HCT116 (cell line): ENCODE measurements at regions not wholly inside any gene's neighbourhood (a gene's known extent, or its start where the extent isn't known, plus 50 kb on each side); places are given as distances from the start of the nearest gene placed in this dataset.

Experiments used
- ATAC-seq: fragments of 200-7000 bp; cut with Tn5 transposase; 2 replicates; pipeline ENCODE4 v1.9.1; 2020; ENCODE audit warnings: mild to moderate bottlenecking, moderate library complexity
- BruUV-seq: library from RNA; stranded (reverse); fragments of 400-500 nt; replicated peaks from 2 replicates; lab custom pipeline; 2021; lab: Mats Ljungman, UMichigan
- CTCF ChIA-PET: fragments of 300-600 bp; sonication (Branson Sonifier 250); formaldehyde crosslinking; loops from one replicate; lab custom pipeline; 2021; ENCODE audit warnings: antibody characterized with exemption; lab: Charles Lee
- POLR2A ChIA-PET: fragments of 300-600, 350-600 bp; sonication (Branson Sonifier 250); formaldehyde crosslinking; loops from one replicate; lab custom pipeline; 2021; ENCODE audit warnings: antibody characterized with exemption; lab: Charles Lee
- RAD21 ChIA-PET, 2 experiments: fragments of 300-600 bp; sonication (Branson Sonifier 250); formaldehyde crosslinking; loops; one replicate each; lab custom pipeline; 2023; ENCODE audit warnings: low total read pairs in 2 of 2; ENCODE audit not compliant: uncharacterized antibody in 2 of 2, unreplicated experiment in 2 of 2, low non-redundant PET in 1 of 2; lab: Charles Lee
- DNase-seq: peaks from one replicate; pipeline ENCODE4 v3.0.0-alpha.2; 2010; ENCODE audit warnings: low read depth, low spot score
- H2AFZ ChIP-seq: fragments of 200-600 bp; shearing (Covaris generic), sonication (generic); 2 replicates; pipeline ENCODE4 v1.6.1; 2017; ENCODE audit warnings: low read depth, mixed run types, mixed read lengths, antibody characterized with exemption, low read length; ENCODE audit not compliant: poor library complexity, severe bottlenecking
- H3K27ac ChIP-seq: 2 replicates; pipeline ENCODE4 v1.5.1; 2012; ENCODE audit warnings: low read depth, low read length
- H3K27me3 ChIP-seq: fragments of 200-600 bp; sonication (generic); 2 replicates; pipeline ENCODE4 v1.6.1; 2016; ENCODE audit warnings: mixed run types, low read length, mixed read lengths; ENCODE audit not compliant: insufficient read depth
- H3K36me3 ChIP-seq, 2 experiments: fragments of 200-500 bp in 1 of 2; fragments of 200-600 bp in 1 of 2; sonication (Bioruptor generic) in 1 of 2; sonication (generic) in 1 of 2; 2 replicates each; pipeline versions ENCODE4 v1.5.1 to v1.6.1; 2014 to 2016; ENCODE audit warnings: low read length in 2 of 2, inconsistent platforms in 1 of 2, mixed read lengths in 1 of 2, mixed run types in 1 of 2; ENCODE audit not compliant: insufficient read depth in 2 of 2, control insufficient read depth in 1 of 2
- H3K4me1 ChIP-seq, 2 experiments: fragments of 200-600 bp in 1 of 2; sonication (generic) in 1 of 2; 2 replicates each; pipeline versions ENCODE4 v1.5.1 to v1.6.1; 2012 to 2017; ENCODE audit warnings: low read length in 2 of 2, inconsistent platforms in 1 of 2, mild to moderate bottlenecking in 1 of 2, mixed read lengths in 1 of 2, mixed run types in 1 of 2, moderate library complexity in 1 of 2; ENCODE audit not compliant: insufficient read depth in 2 of 2, control insufficient read depth in 1 of 2
- H3K4me2 ChIP-seq: fragments of 200-600 bp; sonication (generic); 2 replicates; pipeline ENCODE4 v1.6.1; 2017; ENCODE audit warnings: mixed run types, low read length, mixed read lengths
- H3K4me3 ChIP-seq, 2 experiments: fragments of 200-600 bp in 1 of 2; sonication (generic) in 1 of 2; replicated peaks in 1 of 2; 2 replicates each; pipeline ENCODE4 v1.5.1; 2011 to 2016; ENCODE audit warnings: low read length in 2 of 2, control low read depth in 1 of 2, low read depth in 1 of 2, mild to moderate bottlenecking in 1 of 2, mixed read lengths in 1 of 2, mixed run types in 1 of 2
- H3K79me2 ChIP-seq: fragments of 200-600 bp; sonication (generic); 2 replicates; pipeline ENCODE4 v1.6.1; 2017; ENCODE audit warnings: mild to moderate bottlenecking, mixed run types, low read length, moderate library complexity, mixed read lengths; ENCODE audit not compliant: insufficient read depth
- H3K9ac ChIP-seq: fragments of 200-600 bp; sonication (generic); 2 replicates; pipeline ENCODE4 v1.6.1; 2016; ENCODE audit warnings: low read length, mixed read lengths
- H3K9me2 ChIP-seq: fragments of 200-600 bp; sonication (generic), shearing (Covaris generic); 2 replicates; pipeline ENCODE4 v1.6.1; 2017; ENCODE audit warnings: mixed run types, mild to moderate bottlenecking, moderate library complexity; ENCODE audit not compliant: insufficient read depth
- H3K9me3 ChIP-seq, 2 experiments: fragments of 200-500 bp in 1 of 2; fragments of 200-600 bp in 1 of 2; sonication (Bioruptor generic) in 1 of 2; sonication (generic) in 1 of 2; 2 replicates each; pipeline ENCODE4 v1.6.1; 2014 to 2017; ENCODE audit warnings: low read length in 2 of 2, mixed read lengths in 2 of 2, inconsistent platforms in 1 of 2, low read depth in 1 of 2, mild to moderate bottlenecking in 1 of 2, mixed run types in 1 of 2, moderate library complexity in 1 of 2; ENCODE audit not compliant: control insufficient read depth in 1 of 2, insufficient read depth in 1 of 2
- H4K20me1 ChIP-seq: fragments of 200-600 bp; sonication (generic), shearing (Covaris generic); 2 replicates; pipeline ENCODE4 v1.6.1; 2017; ENCODE audit warnings: mixed run types, mild to moderate bottlenecking, moderate library complexity; ENCODE audit not compliant: insufficient read depth
- ATF3 ChIP-seq: IDR thresholded peaks from 2 replicates; pipeline ENCODE4 v1.6.1; 2012
- CBX3 ChIP-seq: IDR thresholded peaks from 2 replicates; pipeline ENCODE4 v1.6.1; 2012; ENCODE audit warnings: low read depth
- CEBPB ChIP-seq: IDR thresholded peaks from 2 replicates; pipeline ENCODE4 v1.6.1; 2012; ENCODE audit warnings: low read depth
- CTCF ChIP-seq, 3 experiments: fragments of 200-600 bp in 1 of 3; sonication (generic) in 1 of 3; IDR thresholded peaks in 2 of 3; conservative IDR thresholded peaks in 1 of 3; 2 replicates each; pipeline ENCODE4 v1.5.1; 2012 to 2017; ENCODE audit warnings: low read depth in 2 of 3, low read length in 2 of 3, antibody characterized with exemption in 1 of 3, borderline replicate concordance in 1 of 3, control low read depth in 1 of 3, mild to moderate bottlenecking in 1 of 3, mixed read lengths in 1 of 3, mixed run types in 1 of 3, moderate library complexity in 1 of 3; ENCODE audit not compliant: insufficient read depth in 1 of 3
- EGR1 ChIP-seq: IDR thresholded peaks from 2 replicates; pipeline ENCODE4 v1.6.1; 2012; ENCODE audit warnings: low read depth
- ELF1 ChIP-seq: IDR thresholded peaks from 2 replicates; pipeline ENCODE4 v1.6.1; 2012; ENCODE audit warnings: low read depth, borderline replicate concordance
- FOSL1 ChIP-seq: IDR thresholded peaks from 2 replicates; pipeline ENCODE4 v1.6.1; 2012; ENCODE audit warnings: low read depth
- JUND ChIP-seq: IDR thresholded peaks from 2 replicates; pipeline ENCODE4 v1.6.1; 2012
- POLR2A ChIP-seq: IDR thresholded peaks from 2 replicates; pipeline ENCODE4 v1.7.0; 2011; ENCODE audit warnings: borderline replicate concordance; ENCODE audit not compliant: insufficient read depth, insufficient read length; ENCODE audit errors: extremely low read depth
- POLR2AphosphoS5 ChIP-seq: IDR thresholded peaks from 2 replicates; pipeline ENCODE4 v1.6.1; 2011; ENCODE audit warnings: mild to moderate bottlenecking, low read depth, low read length, moderate library complexity
- RAD21 ChIP-seq: IDR thresholded peaks from 2 replicates; pipeline ENCODE4 v1.6.1; 2012; ENCODE audit warnings: low read depth, mild to moderate bottlenecking
- SIN3A ChIP-seq: IDR thresholded peaks from 2 replicates; pipeline ENCODE4 v1.6.1; 2012; ENCODE audit warnings: low read depth
- SP1 ChIP-seq: IDR thresholded peaks from 2 replicates; pipeline ENCODE4 v1.6.1; 2012; ENCODE audit warnings: low read depth
- SRF ChIP-seq: IDR thresholded peaks from 2 replicates; pipeline ENCODE4 v1.6.1; 2012; ENCODE audit warnings: low read depth
- TCF7L2 ChIP-seq: IDR thresholded peaks from 2 replicates; pipeline ENCODE4 v1.7.0; 2011; ENCODE audit warnings: borderline replicate concordance, inconsistent platforms; ENCODE audit not compliant: insufficient read depth, insufficient read length; ENCODE audit errors: extremely low read depth
- YY1 ChIP-seq: IDR thresholded peaks from 2 replicates; pipeline ENCODE4 v1.6.1; 2011; ENCODE audit warnings: low read length, low read depth, moderate library complexity, mild to moderate bottlenecking; ENCODE audit not compliant: insufficient replicate concordance; ENCODE audit errors: extremely low read depth
- ZFX ChIP-seq: fragments of 450-650 bp; IDR thresholded peaks from 2 replicates; pipeline ENCODE4 v1.6.1; 2017
- ZNF274 ChIP-seq: fragments of 200-500 bp; sonication (Bioruptor generic); IDR thresholded peaks from 2 replicates; pipeline ENCODE4 v1.6.1; 2014; ENCODE audit warnings: mild to moderate bottlenecking, low read depth, low read length, inconsistent platforms
- intact Hi-C: fragments of 100-400 bp; cut with micrococcal nuclease; formaldehyde crosslinking; loops from 2 replicates; pipeline ENCODE4 v1.10.0; 2022
- TF ChIP-seq, protein P1 (sequence below): IDR thresholded peaks from 2 replicates; pipeline ENCODE4 v1.6.1; 2012; ENCODE audit warnings: low read depth
- TF ChIP-seq, protein P2 (sequence below): IDR thresholded peaks from 2 replicates; pipeline ENCODE4 v1.6.1; 2012

DNA sequence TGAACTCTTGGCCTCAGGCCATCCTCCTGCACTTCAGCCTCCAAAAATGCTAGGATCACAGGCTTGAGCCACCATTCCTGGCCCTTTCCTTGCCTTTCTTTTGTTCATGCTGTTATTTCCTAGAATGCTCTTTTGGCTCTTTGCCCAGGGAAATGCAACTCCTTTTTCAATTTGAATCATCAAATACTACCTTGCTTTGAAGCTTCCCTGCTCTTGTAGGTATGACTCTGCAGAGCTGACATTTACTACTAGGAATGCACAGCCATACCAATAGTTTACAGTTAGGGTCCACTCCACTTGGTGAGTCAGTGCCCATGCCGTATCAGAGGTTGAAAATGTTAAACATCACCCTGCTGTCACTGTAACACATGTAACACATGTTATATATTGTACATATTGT is 107.0 kb upstream of the CRY1 start:
- Histone ChIP-seq H3K27me3 (no peaks in the 10 kb centered on the region), H3K27ac (no peak overlapping the region; the same call in 1 of the 2 replicates), H3K4me1 (peaks cover 12 to 20% of the 10 kb centered on the region in 2 experiments), H3K4me3 (no peak overlapping the region), H3K36me3 (no peaks in the 10 kb centered on the region), H3K4me2 (peak overlapping the region; percentile 47), H4K20me1 (no peaks in the 10 kb centered on the region), H3K9me2 (no peaks in the 10 kb centered on the region), H3K9ac (no peak overlapping the region), H2AFZ (peak overlapping the region; percentile 82), H3K79me2 (no peaks in the 10 kb centered on the region), H3K9me3 (no peaks in the 10 kb centered on the region)
- ChIA-PET RAD21 (interaction anchor here in 1 of 2 experiments (0.7 kb wide), 1 partner anchor 107 kb away, joined by 3 read pairs; no protein-coding TSS in a partner anchor), POLR2A (no interaction called here), CTCF (interaction anchor here (2.0 to 2.3 kb wide), 2 partner anchors 69 to 204 kb away, joined by 4 to 7 read pairs; no protein-coding TSS in a partner anchor)
- TF ChIP-seq CEBPB = peak; percentile 85
- TF ChIP-seq ZNF274 = no peak
- peak; percentile 79 for TF ChIP-seq FOSL1
- TF ChIP-seq EGR1 = 0 out of 2 replicates have a peak, but pooled peaks have one; percentile 18
- TF ChIP-seq ELF1 = 0 out of 2 replicates have a peak, but pooled peaks have one; percentile 1
- TF ChIP-seq, protein P1, sequence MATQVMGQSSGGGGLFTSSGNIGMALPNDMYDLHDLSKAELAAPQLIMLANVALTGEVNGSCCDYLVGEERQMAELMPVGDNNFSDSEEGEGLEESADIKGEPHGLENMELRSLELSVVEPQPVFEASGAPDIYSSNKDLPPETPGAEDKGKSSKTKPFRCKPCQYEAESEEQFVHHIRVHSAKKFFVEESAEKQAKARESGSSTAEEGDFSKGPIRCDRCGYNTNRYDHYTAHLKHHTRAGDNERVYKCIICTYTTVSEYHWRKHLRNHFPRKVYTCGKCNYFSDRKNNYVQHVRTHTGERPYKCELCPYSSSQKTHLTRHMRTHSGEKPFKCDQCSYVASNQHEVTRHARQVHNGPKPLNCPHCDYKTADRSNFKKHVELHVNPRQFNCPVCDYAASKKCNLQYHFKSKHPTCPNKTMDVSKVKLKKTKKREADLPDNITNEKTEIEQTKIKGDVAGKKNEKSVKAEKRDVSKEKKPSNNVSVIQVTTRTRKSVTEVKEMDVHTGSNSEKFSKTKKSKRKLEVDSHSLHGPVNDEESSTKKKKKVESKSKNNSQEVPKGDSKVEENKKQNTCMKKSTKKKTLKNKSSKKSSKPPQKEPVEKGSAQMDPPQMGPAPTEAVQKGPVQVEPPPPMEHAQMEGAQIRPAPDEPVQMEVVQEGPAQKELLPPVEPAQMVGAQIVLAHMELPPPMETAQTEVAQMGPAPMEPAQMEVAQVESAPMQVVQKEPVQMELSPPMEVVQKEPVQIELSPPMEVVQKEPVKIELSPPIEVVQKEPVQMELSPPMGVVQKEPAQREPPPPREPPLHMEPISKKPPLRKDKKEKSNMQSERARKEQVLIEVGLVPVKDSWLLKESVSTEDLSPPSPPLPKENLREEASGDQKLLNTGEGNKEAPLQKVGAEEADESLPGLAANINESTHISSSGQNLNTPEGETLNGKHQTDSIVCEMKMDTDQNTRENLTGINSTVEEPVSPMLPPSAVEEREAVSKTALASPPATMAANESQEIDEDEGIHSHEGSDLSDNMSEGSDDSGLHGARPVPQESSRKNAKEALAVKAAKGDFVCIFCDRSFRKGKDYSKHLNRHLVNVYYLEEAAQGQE = no peak
- peak; percentile 93 for TF ChIP-seq CBX3
- TF ChIP-seq TCF7L2 = peak; percentile 85
- TF ChIP-seq, protein P2, sequence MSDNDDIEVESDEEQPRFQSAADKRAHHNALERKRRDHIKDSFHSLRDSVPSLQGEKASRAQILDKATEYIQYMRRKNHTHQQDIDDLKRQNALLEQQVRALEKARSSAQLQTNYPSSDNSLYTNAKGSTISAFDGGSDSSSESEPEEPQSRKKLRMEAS = peak; percentile 57; the same call in 1 of the 2 replicates
- TF ChIP-seq CTCF (IDR thresholded peaks at IDR 0.05 in 2 of 3, conservative IDR thresholded peaks at IDR 0.05 in 1 of 3; ENCODE audit: borderline replicate concordance in 1 of 3, insufficient read depth in 1 of 3, low read depth in 2 of 3, low read length in 2 of 3) = no peak
- peak; percentile 69 for TF ChIP-seq ATF3
- peak; percentile 77 for TF ChIP-seq SP1
- peak; percentile 16; the same call in 1 of the 2 replicates for TF ChIP-seq RAD21
- peak; percentile 34 for TF ChIP-seq YY1
- no peak for TF ChIP-seq POLR2A
- peak; percentile 56; the same call in 1 of the 2 replicates for TF ChIP-seq SRF
- peak; percentile 55; the same call in 1 of the 2 replicates for TF ChIP-seq POLR2AphosphoS5
- no peak for TF ChIP-seq ZFX
- TF ChIP-seq SIN3A = peak; percentile 72
- TF ChIP-seq JUND = peak; percentile 92
- DNase-seq (peak; percentile 68), ATAC-seq (peak; percentile 96)
- intact Hi-C loops = no loop called here
- BruUV-seq = no TSS peak
